Common myeloid progenitor, CD34-positive (primary cell): ENCODE measurements at regions not wholly inside any gene's neighbourhood (a gene's known extent, or its start where the extent isn't known, plus 50 kb on each side); places are given as distances from the start of the nearest gene placed in this dataset.

ENCODE experiments used
- CTCF ChIA-PET: fragments of 350-600 bp; sonication (Branson Sonifier 250); formaldehyde crosslinking; loops from one replicate; lab custom pipeline; 2021; ENCODE audit warnings: antibody characterized with exemption; lab: Charles Lee
- POLR2A ChIA-PET: fragments of 350-600 bp; sonication (Branson Sonifier 250); formaldehyde crosslinking; loops from one replicate; lab custom pipeline; 2021; ENCODE audit warnings: antibody characterized with exemption; lab: Charles Lee
- DNase-seq, 3 donors: peaks; one replicate each; pipeline versions ENCODE4 v3.0.0 to v3.0.0-alpha.2; 2013
- H3K27ac ChIP-seq, 2 experiments: 1 replicate in 1 of 2; 2 replicates in 1 of 2; pipeline ENCODE4 v1.7.0; 2013; ENCODE audit warnings: inconsistent platforms in 2 of 2, low read length in 2 of 2, mild to moderate bottlenecking in 2 of 2, low read depth in 1 of 2, moderate library complexity in 1 of 2; ENCODE audit not compliant: severe bottlenecking in 2 of 2, insufficient read depth in 1 of 2, poor library complexity in 1 of 2
- H3K27me3 ChIP-seq, 5 experiments: replicated peaks in 2 of 5; 1 replicate in 3 of 5; 2 replicates in 2 of 5; pipeline versions ENCODE4 v1.6.1 to v1.7.0; 2013; ENCODE audit warnings: low read length in 4 of 5, mild to moderate bottlenecking in 2 of 5, moderate library complexity in 2 of 5, inconsistent platforms in 1 of 5; ENCODE audit not compliant: insufficient read depth in 5 of 5, control insufficient read depth in 4 of 5
- H3K36me3 ChIP-seq, 4 experiments: 1 replicate in 2 of 4; 2 replicates in 2 of 4; pipeline versions ENCODE4 v1.6.1 to v1.7.0; 2013; ENCODE audit warnings: low read length in 3 of 4, control low read depth in 1 of 4, mild to moderate bottlenecking in 1 of 4; ENCODE audit not compliant: control insufficient read depth in 4 of 4, insufficient read depth in 4 of 4
- H3K4me1 ChIP-seq, 4 experiments: 1 replicate in 3 of 4; 2 replicates in 1 of 4; pipeline versions ENCODE4 v1.6.1 to v1.7.1; 2013; ENCODE audit warnings: low read length in 3 of 4, mild to moderate bottlenecking in 3 of 4, control low read depth in 1 of 4, inconsistent platforms in 1 of 4, moderate library complexity in 1 of 4; ENCODE audit not compliant: control insufficient read depth in 4 of 4, insufficient read depth in 4 of 4; ENCODE audit errors: control extremely low read depth in 1 of 4
- H3K4me3 ChIP-seq, 7 experiments: 1 replicate in 4 of 7; 2 replicates in 3 of 7; pipeline versions ENCODE4 v1.5.1 to v1.7.0; 2013; ENCODE audit warnings: mild to moderate bottlenecking in 7 of 7, low read length in 6 of 7, moderate library complexity in 6 of 7, inconsistent platforms in 2 of 7, low read depth in 2 of 7, control low read depth in 1 of 7; ENCODE audit not compliant: insufficient read depth in 4 of 7, control insufficient read depth in 1 of 7; ENCODE audit errors: extremely low read depth in 1 of 7
- H3K9me3 ChIP-seq, 5 experiments: 1 replicate in 4 of 5; 2 replicates in 1 of 5; pipeline versions ENCODE4 v1.6.1 to v1.7.1; 2013; ENCODE audit warnings: low read length in 4 of 5, mild to moderate bottlenecking in 2 of 5, inconsistent platforms in 1 of 5, low read depth in 1 of 5, moderate library complexity in 1 of 5; ENCODE audit not compliant: control insufficient read depth in 4 of 5, insufficient read depth in 2 of 5; ENCODE audit errors: control extremely low read depth in 1 of 5
- WGBS: methylation state at CpG from one replicate; pipeline ENCODE4 v1.1.5; 2013; ENCODE audit not compliant: insufficient coverage; 5-methylcytosine and 5-hydroxymethylcytosine counted together

DNA sequence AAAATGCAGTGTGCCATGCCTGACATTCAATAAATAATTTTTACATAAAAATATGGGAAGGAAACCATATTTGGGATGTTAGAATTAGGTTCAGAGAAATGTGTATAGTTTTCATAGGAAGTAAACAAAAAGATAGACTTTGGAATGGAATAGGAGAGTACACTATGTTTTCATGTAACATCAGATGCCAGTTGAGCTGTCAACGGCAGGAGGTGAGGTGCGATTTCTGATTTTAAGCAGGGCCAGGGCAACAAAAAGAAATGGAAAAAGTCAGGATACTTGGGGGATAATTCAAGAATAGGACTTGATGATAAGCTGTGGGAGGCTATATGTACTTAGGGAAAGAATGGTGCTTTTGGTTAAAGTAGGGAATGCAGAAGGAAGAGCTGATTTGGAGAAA lies 639.5 kb downstream of the OTOL1 start:
- CTCF ChIA-PET = no interaction called here
- H3K4me1 ChIP-seq = peaks cover 0 to 9% (median 3%) of the 10 kb centered on the region in 4 experiments
- no peak overlapping the region for H3K4me3 ChIP-seq
- H3K9me3 ChIP-seq = no peaks in the 10 kb centered on the region
- no peaks in the 10 kb centered on the region for H3K36me3 ChIP-seq
- no peak overlapping the region for H3K27ac ChIP-seq
- WGBS = 96% methylated on average over 2 of the region's 2 CpGs
- POLR2A ChIA-PET = no interaction called here
- no peak for DNase-seq
- no peaks in the 10 kb centered on the region for H3K27me3 ChIP-seq

DNA sequence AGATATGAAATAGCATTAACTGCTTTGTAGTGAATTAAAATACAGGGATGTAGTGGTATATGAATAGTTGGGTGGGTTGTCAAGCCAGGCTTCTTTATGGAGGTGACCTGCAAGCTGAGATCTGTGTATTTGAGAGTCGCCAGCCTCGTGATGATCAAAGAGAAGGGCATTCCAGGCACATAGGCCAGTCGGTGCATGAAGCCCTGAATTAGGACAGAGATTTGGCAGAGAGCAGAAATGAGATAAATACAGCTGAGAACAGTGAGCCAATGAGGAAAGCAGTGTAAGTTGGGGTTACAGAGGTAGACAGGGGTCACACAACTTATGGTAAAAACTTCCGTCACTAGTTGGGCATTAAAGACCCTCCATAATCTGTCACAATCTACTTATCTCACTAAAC lies 641.9 kb downstream of the OTOL1 start:
- H3K27me3 ChIP-seq = no peaks in the 10 kb centered on the region
- H3K27ac ChIP-seq = no peak overlapping the region
- H3K4me1 ChIP-seq = peaks cover 0 to 9% (median 3%) of the 10 kb centered on the region in 4 experiments
- H3K9me3 ChIP-seq = no peaks in the 10 kb centered on the region
- no peak for DNase-seq
- no peaks in the 10 kb centered on the region for H3K36me3 ChIP-seq
- CTCF ChIA-PET = no interaction called here
- POLR2A ChIA-PET = no interaction called here
- 100% methylated on average over 4 of the region's 4 CpGs for WGBS
- H3K4me3 ChIP-seq = no peak overlapping the region

DNA sequence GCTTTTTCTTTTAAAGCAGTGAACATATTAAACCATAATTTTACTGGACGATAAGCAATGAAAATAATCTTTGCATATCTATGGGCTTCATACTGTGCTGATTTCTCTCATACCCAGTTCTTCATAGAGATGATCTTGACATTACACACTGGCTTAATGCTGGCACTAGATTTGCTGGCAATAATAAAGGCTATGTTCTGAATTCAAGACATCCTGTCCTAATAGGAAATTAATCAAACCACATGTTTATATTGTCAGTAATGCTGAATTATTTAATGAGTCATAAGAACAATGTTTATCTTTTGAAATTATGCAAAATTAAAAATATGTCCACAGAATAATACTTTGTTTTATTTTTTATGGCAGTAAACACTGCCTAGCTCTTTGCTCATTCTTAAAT lies 643.2 kb downstream of the OTOL1 start:
- no peak overlapping the region for H3K27ac ChIP-seq
- H3K4me3 ChIP-seq = no peak overlapping the region
- ChIA-PET POLR2A (no interaction called here), CTCF (no interaction called here)
- H3K27me3 ChIP-seq = no peaks in the 10 kb centered on the region
- DNase-seq = no peak
- no peaks in the 10 kb centered on the region for H3K9me3 ChIP-seq
- peaks cover 0 to 1% (median 0%) of the 10 kb centered on the region in 4 experiments for H3K4me1 ChIP-seq
- 100% methylated on average over 1 of the region's 1 CpG for WGBS
- no peaks in the 10 kb centered on the region for H3K36me3 ChIP-seq

DNA sequence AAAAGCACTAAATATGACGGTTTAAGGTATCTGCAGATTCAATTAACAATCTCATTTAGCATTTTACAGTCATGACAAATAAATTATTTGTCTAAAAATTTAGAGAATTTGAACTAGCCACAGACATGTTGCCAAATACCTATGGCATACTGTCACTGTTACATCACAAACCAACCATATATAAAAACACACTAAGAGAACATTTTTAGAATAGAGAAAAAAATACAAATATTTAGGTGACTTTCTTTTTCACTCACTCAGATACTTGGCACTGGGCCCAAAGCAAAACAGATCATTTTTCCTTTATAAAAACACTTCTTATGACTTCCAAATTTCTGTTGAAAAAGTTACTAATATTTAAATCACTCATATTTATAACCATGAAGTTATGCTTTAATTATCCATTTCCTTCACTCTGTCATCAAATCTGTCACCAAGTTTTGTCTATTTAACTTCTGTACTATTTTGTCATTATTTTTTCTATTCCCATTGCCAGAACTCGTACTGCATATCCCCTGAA lies 644.7 kb downstream of the OTOL1 start:
- ChIA-PET POLR2A (no interaction called here), CTCF (interaction anchor here (0.6 kb wide), 1 partner anchor 440 kb away, joined by 3 read pairs; no protein-coding TSS in a partner anchor)
- Histone ChIP-seq H3K36me3 (no peaks in the 10 kb centered on the region), H3K9me3 (peaks cover 0 to 1% (median 0%) of the 10 kb centered on the region in 5 experiments), H3K4me1 (no peaks in the 10 kb centered on the region), H3K27ac (no peak overlapping the region), H3K27me3 (no peaks in the 10 kb centered on the region), H3K4me3 (no peak overlapping the region)
- DNase-seq = no peak
- 100% methylated on average over 1 of the region's 2 CpGs for WGBS

DNA sequence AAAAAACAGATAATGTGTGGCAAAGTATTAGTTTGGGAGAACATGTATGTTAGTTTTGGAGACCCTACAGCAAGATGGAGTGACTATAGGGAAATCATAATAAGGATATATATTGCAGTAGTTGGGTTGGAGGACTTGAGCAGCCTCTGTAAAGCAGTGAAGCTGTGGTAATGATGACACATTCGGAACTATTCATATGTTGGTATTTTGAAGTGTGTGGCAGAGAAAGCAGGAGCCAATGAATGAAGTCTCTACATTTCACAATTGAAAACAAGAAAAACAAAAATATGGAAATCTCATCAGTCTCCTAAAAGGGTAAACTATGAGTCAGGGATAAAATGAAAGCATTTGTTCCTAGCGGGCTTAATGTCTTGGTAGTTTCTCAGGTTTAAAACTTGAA lies 645.9 kb downstream of the OTOL1 start:
- no peak for DNase-seq
- no peak overlapping the region for H3K4me3 ChIP-seq
- CTCF ChIA-PET = no interaction called here

DNA sequence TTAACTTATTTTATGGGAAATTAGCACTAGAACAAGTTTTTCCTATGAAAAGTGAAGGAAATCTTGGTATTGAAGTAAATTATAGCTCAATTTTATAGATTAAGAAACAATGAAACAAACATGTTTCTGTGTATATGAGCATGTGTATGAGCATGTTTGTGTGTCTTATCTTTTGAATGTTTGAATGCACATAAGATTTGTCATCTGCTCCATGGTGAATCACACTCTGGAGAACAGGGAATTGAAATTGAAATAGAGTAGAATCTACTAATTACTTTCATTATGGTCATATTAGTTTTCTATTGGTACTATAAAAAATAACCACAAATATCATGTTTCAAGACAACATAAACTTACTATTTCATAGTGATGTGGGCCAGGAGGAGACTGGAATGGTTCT lies 646.6 kb downstream of the OTOL1 start:
- no peaks in the 10 kb centered on the region for H3K27me3 ChIP-seq
- no peak for DNase-seq
- no peak overlapping the region for H3K27ac ChIP-seq
- no peaks in the 10 kb centered on the region for H3K36me3 ChIP-seq
- peaks cover 0 to 1% (median 0%) of the 10 kb centered on the region in 5 experiments for H3K9me3 ChIP-seq
- ChIA-PET CTCF (no interaction called here), POLR2A (no interaction called here)
- H3K4me3 ChIP-seq = no peak overlapping the region
- H3K4me1 ChIP-seq = no peaks in the 10 kb centered on the region

More for the DNA sequence above, 645.9 kb downstream of the OTOL1 start:
- POLR2A ChIA-PET = no interaction called here
- Histone ChIP-seq H3K4me1 (no peaks in the 10 kb centered on the region), H3K27me3 (no peaks in the 10 kb centered on the region), H3K9me3 (peaks cover 0 to 1% (median 0%) of the 10 kb centered on the region in 5 experiments), H3K36me3 (no peaks in the 10 kb centered on the region), H3K27ac (no peak overlapping the region)
- WGBS = 100% methylated on average over 1 of the region's 2 CpGs

DNA sequence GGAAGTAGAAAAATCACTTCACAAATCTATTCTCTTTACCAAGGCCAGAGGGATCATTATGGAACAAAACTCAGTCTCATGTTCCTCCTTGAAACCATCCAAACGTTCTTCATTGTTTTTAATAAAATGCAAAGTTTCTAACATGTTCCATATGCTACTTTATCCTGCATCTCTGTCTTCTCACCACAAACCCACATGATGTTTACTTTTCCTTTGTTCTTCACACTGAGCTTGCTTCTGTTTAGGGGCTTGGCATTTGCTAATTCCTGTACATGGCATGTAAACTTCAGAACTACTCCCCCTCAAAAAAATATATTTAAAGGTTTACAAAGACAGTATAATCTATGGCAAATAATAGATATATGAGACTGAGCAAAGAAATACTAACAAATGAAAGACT lies 651.4 kb downstream of the OTOL1 start:
- no peak for DNase-seq
- 33% methylated on average over 1 of the region's 1 CpG for WGBS
- no peak overlapping the region for H3K4me3 ChIP-seq
- ChIA-PET CTCF (no interaction called here), POLR2A (no interaction called here)
- H3K36me3 ChIP-seq = no peaks in the 10 kb centered on the region
- no peak overlapping the region for H3K27ac ChIP-seq
- no peaks in the 10 kb centered on the region for H3K27me3 ChIP-seq
- H3K9me3 ChIP-seq = peaks cover 0 to 1% (median 0%) of the 10 kb centered on the region in 5 experiments
- no peaks in the 10 kb centered on the region for H3K4me1 ChIP-seq
